Kidney capillary endothelial cell (primary cell): ENCODE measurements at regions not wholly inside any gene's neighbourhood (a gene's known extent, or its start where the extent isn't known, plus 50 kb on each side); places are given as distances from the start of the nearest gene placed in this dataset.
"Not testable (repeated sequence)": the region's sequence is repeated elsewhere in the genome, so short reads cannot be mapped to it uniquely, and the experiment has no call there.

ENCODE experiments used
- DNase-seq: peaks from one replicate; pipeline ENCODE4 v3.0.0-alpha.2; 2018; ENCODE audit warnings: low spot score

GRCh38 chr13:24931450-24932251, 164.3 kb upstream of the PABPC3 start:
- DNase-seq, result no peak

- DNase-seq, result not testable (repeated sequence)
Measured at GRCh38 chr13:24933106-24934023, 162.6 kb upstream of the PABPC3 start.

GRCh38 chr13:24934024-24934385, 161.9 kb upstream of the PABPC3 start:
- DNase-seq, result not testable (repeated sequence)

GRCh38 chr13:24938966-24939365, 157.0 kb upstream of the PABPC3 start:
- no peak for DNase-seq

- not testable (repeated sequence) for DNase-seq
Measured at GRCh38 chr13:24941023-24941713, 154.8 kb upstream of the PABPC3 start.

GRCh38 chr13:24943136-24943535, 152.8 kb upstream of the PABPC3 start:
- no peak for DNase-seq

GRCh38 chr13:24944073-24944472, 151.9 kb upstream of the PABPC3 start:
- not testable (repeated sequence) for DNase-seq

- DNase-seq, result not testable (repeated sequence)
Measured at GRCh38 chr13:24948977-24949376, 147.0 kb upstream of the PABPC3 start.

- not testable (repeated sequence) for DNase-seq
Measured at GRCh38 chr13:24950611-24951010, 145.3 kb upstream of the PABPC3 start.

GRCh38 chr13:24967970-24968369, 128.0 kb upstream of the PABPC3 start:
- DNase-seq, result not testable (repeated sequence)

GRCh38 chr13:24968416-24968815, 127.5 kb upstream of the PABPC3 start:
- DNase-seq, result not testable (repeated sequence)

- DNase-seq, result not testable (repeated sequence)
Measured at GRCh38 chr13:24973102-24973501, 122.8 kb upstream of the PABPC3 start.

- not testable (repeated sequence) for DNase-seq
Measured at GRCh38 chr13:24981181-24981803, 114.6 kb upstream of the PABPC3 start.

GRCh38 chr13:24982333-24982999, 113.5 kb upstream of the PABPC3 start:
- no peak for DNase-seq

- no peak for DNase-seq
Measured at GRCh38 chr13:24983094-24983493, 112.8 kb upstream of the PABPC3 start.

- DNase-seq, result no peak
Measured at GRCh38 chr13:24984134-24984533, 111.8 kb upstream of the PABPC3 start.

- no peak for DNase-seq
Measured at GRCh38 chr13:24985107-24985506, 110.8 kb upstream of the PABPC3 start.

GRCh38 chr13:24985896-24986295, 110.0 kb upstream of the PABPC3 start:
- no peak for DNase-seq

- DNase-seq, result no peak
Measured at GRCh38 chr13:24986826-24987225, 109.1 kb upstream of the PABPC3 start.

GRCh38 chr13:24989959-24990358, 106.0 kb upstream of the PABPC3 start:
- not testable (repeated sequence) for DNase-seq

GRCh38 chr13:24992946-24993345, 103.0 kb upstream of the PABPC3 start:
- not testable (repeated sequence) for DNase-seq
